ENCODE measurements at regions not wholly inside any gene's neighbourhood (a gene's known extent, or its start where the extent isn't known, plus 50 kb on each side); places are given as distances from the start of the nearest gene placed in this dataset.

DNA sequence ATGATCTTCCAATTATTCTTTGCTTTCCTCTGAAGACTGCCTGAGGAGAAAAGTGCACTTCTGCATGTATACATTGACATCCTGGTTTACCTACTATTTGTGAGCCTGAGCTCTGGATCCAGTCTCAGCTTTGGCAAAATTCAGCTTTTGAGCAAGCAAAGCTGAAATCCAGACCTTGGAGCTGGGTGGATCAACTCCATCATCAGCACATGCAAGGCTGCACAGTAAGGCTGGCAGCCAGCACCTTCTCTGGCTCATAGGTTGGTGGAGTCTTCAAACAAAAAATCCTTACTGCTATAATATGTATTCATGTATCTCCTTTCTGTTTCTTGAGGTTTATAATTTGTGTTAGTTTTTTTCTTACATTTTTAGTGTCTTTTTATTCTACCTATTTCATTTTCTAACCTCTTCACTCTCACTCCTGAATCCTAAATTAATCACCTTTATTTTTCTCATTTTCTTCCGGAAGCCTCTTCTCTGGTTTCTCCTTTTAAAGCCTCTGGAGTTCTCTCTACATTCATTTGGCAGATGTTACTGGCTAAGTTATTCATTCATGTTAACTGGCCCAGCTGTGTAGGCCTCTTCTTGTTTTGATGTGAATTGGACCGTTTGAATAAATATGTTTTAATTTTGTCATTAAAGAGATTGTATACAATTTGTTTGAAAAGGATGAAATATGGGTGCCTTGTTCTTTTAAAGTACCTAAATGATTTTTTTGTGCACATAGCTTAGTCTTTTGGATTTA, 224.8 kb downstream of the DACT1 start:
- DNase-seq: no peak

GRCh38 chr14:58863661-58864345, 226.0 kb downstream of the DACT1 start:
- DNase-seq: no peak

- no peak for DNase-seq
Measured at GRCh38 chr14:58864751-58865513, 227.2 kb downstream of the DACT1 start.

DNA sequence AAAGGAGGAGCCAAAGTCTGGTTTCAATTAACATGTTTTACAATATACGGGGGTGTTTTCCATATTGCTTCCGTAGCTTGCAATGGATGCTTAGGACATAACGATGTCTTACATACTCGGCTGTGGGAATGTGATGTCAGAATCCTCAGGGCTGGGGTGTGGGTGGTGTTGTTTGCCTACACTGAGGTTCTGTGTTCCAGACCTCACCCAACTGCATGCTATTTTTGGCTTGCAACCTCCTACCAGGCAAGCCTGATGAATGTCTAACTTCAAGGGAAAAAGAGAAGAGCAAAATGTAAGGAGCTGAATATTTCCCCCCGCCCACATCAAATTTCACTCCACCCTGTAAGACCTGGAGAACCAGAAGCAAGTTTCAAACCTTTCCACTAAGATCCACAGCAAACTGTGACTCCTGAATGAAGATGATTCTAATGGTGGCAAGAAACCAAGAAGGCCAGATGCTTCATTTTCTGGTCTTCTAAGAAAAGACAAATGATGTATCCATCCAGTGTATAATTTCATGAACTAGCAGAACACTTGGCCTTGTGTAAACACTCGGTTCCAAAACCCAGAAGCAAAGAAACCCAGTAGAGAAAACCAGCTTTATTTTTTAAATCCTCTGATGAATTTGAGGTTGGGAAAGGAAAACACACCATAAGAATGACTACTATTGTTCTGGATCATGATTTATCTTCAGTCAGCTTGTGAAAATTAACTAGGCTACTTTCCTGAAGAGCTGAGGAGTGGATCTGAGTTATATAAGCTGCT, 227.9 kb downstream of the DACT1 start:
- no peak for DNase-seq

GRCh38 chr14:58866391-58866790, 228.6 kb downstream of the DACT1 start:
- no peak for DNase-seq

- no peak for DNase-seq
Measured at GRCh38 chr14:58870961-58871360, 233.2 kb downstream of the DACT1 start.

DNA sequence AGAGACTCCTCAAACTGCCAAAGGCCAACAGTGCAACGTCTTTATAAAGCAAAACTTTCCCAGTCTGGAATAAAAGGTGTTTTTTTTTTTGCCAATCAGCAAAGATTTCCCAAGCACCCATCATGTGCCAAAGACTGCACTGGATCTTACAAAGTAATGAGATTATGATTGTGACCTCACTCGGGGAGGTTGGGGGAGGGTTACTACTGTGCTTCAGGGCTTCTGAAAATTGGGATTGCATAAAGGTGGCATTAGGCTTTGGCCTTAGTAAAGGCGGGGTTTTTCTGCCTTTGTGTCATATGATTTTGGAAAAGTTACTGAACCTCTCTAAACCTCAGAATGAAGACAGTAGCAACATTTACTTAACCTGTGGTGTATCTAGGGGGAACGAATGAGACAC, 233.8 kb downstream of the DACT1 start:
- DNase-seq: no peak

DNA sequence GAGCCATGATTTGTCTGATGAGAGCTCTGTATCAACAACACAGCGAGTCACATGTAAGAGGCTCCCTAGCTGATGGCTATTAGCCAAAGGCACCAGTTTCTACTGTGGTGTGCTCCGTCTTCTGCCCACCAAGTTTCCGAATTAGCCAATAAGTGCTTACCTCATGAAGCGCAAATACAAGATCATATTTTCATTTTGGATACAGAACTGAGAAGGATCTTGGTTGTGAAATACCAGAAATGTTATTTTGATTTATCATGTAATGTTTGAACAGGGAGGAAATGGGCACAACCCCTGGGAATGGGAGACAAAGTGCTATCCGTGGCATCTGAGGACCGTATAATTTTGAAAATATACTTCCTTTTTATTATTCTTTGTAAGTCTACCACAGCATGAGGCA, 234.3 kb downstream of the DACT1 start:
- DNase-seq: no peak

GRCh38 chr14:58873228-58873953, 235.6 kb downstream of the DACT1 start:
- DNase-seq: peak; percentile 18

DNA sequence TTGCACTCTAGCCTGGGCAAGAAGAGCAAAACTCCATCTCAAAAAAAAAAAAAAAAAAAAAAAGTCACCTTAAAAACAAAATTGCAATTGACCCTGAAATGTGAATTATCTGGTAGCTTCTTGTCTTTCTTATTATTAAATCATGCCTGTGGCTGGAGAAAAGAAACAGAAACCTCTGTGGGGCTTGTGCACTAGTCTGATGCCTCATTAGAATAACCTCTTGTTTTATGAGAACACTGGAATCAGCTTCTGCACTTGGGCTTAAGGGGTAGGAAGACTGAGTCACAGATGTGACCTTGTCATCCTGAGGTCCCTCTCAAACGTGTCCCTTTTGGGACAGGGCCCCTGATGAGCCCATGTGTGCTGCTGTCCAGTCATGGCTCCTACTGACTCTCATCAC, 237.9 kb downstream of the DACT1 start:
- DNase-seq: no peak

DNA sequence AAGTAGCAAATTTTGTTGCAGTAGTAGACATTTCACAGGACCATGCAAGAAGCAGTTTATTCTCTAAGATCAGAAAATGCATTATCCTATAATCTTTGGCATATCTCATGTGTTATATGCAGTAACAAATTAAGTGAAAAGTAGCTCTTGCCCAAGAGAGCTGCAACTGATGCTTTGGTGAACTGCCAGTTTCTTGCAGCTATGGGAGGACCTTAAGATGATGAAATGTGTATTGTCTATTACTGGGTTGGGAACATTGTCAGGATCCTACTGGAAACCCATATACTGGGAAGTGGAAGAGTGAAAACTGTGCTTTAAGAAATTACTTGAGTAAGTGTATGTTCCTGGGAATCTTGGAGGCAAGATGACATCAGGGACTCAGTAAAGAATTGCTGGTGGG, 238.8 kb downstream of the DACT1 start:
- no peak for DNase-seq

DNA sequence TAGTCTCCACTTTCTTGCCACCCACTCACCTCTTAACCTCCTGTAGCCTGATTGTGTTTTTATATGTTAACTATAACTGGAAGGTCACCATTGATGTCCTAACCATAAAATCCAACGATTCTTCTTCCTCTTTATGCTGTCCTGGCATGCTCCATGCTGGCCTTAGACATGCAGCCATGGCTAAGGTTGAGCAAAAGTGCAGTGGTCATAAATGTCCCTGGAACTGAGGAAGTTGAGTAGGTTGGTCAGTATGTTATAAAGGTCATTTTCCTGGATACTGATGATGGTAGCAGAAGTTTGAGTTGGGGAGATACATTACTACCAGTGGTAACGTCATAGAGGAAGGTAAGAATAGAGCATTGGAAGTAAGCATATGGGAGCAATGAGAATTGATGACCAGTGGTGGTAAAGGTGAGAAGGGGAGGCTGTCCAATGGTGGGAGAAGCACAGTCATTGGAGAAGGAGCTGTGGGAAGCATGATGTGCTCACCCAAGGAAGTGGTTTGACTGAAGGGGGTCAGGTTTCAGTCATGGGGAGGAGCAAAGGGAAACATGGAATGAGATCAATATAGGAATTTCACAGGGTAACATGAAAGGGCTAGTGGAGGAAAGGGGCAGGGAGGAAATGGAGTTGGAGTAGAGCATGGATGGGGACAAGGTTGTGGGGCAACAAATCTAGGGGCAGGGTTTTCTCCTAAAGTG, 240.8 kb downstream of the DACT1 start:
- DNase-seq: no peak

GRCh38 chr14:58881433-58881832, 243.7 kb downstream of the DACT1 start:
- no peak for DNase-seq

DNA sequence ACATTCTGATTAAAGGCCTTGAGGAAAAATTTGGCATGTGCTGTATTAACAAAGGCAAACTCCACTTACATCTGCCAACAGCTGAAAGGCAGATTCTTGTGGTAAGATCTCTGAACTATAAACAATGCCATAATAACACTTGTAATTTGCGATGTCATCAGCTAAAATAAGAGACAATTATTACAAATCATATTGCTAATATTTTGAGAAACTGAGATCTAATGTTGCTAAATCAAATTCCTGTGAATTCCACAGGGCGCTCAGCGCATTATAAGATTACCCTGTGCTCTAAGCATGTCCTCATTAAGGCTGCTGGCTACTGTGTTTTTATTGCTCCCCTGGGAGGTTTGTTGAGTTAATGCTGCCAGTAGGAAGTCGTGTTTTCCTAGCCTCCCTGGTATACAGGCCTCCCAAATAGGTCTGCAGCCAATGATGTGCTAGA, 244.8 kb downstream of the DACT1 start:
- DNase-seq: peak; percentile 17

GRCh38 chr14:58884442-58884841, 246.7 kb downstream of the DACT1 start:
- DNase-seq: no peak

DNA sequence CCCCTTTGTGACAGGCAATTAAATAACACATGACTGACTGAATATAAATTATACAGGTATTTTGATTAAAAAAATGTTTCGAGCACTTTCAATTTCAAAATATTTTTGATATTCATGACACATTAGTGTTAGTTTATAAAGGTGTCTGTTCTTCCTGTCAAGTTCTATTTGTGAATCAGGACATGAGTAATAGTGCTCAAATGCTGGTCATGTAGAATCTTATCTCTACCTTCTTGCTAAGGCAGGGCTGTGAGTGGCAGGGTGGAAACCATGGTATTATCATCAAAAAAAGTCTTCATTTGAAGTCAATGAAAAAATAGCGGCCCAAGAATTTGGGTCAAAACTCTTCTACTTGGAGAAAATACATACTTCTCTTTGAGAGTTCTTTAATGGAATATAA, 250.2 kb downstream of the DACT1 start:
- DNase-seq: no peak

DNA sequence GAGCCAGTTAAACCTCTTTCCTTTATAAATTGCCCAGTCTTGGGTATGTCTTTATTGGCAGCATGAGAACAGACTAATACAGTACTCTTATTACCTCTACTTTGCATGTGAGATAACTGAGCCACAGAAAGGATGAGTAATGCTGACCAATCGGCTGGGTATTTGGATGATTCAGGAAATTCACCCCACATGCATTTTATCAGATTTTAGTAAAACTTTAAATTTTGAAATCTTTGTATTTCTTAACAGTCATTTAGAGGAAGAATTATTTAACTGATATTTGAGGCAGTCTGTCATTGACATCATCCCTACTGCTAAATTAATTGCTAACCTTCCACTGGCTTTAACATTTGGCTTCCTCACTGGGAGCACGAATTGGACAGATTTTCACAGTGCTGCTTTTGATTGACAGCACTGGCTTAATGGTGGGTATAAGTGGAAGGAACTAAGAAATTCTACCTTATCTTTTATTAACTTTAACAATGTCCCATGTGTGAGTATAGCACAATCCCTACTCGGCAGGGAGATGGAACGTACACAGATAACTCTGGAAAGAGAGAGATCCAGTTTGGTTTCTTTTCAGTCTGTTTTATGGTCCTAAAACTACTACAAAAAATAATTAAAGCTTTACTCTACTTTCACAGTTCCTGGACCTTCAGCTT, 261.0 kb downstream of the DACT1 start:
- no peak for DNase-seq

- no peak for DNase-seq
Measured at GRCh38 chr14:58899317-58899713, 261.6 kb downstream of the DACT1 start.

DNA sequence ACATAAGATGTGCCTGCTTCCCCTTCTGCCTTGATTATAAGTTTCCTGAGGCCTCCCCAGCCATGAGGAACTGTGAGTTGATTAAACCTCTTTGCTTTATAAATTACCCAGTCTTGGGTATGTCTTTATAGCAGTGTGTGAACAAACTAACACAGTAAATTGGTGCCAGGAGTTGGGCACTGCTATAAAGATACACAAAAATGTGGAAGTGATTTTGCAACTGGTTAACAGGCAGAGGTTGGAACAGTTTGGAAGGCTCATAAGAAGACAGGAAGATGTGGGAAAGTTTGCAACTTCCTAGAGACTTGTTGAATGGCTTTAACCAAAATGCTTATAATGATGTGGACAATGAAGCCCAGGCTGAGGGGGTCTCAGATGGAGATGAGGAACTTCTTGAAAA, 264.1 kb downstream of the DACT1 start:
- no peak for DNase-seq

GRCh38 chr14:58904776-58905175, 267.0 kb downstream of the DACT1 start:
- no peak for DNase-seq

GRCh38 chr14:58907803-58908202, 270.0 kb downstream of the DACT1 start:
- no peak for DNase-seq

Data from NCI-H1105 (cell line).